ENCODE measurements at regions not wholly inside any gene's neighbourhood (a gene's known extent, or its start where the extent isn't known, plus 50 kb on each side); places are given as distances from the start of the nearest gene placed in this dataset.
A peak's percentile ranks its signal among the peaks of the same experiment; 100 is the strongest.

GRCh38 chr12:116381240-116381743 is 103.8 kb upstream of the MED13L start:
- H3K36me3 ChIP-seq (ENCODE audit: insufficient read depth, low read length) = no peaks in the 10 kb centered on the region
- H3K27ac ChIP-seq = peak overlapping the region; percentile 76
- TF ChIP-seq FOXP2 (optimal IDR thresholded peaks at IDR 0.05; ENCODE audit: control extremely low read depth, extremely low read length, insufficient read depth) = no peak
- TF ChIP-seq POLR2AphosphoS5 (IDR thresholded peaks at IDR 0.05; ENCODE audit: borderline replicate concordance, low read depth, low read length) = no peak
- TF ChIP-seq EZH2 (IDR thresholded peaks at IDR 0.05) = no peak
- no peak for DNase-seq (ENCODE audit: low read depth, low spot score)
- H3K9ac ChIP-seq (ENCODE audit: insufficient read length) = no peak overlapping the region
- H3K9me3 ChIP-seq (ENCODE audit: low read depth, low read length) = no peaks in the 10 kb centered on the region
- peak overlapping the region; percentile 61 for H3K4me3 ChIP-seq

- Histone ChIP-seq H3K27ac (peak overlapping the region; percentile 76), H3K36me3 (ENCODE audit: insufficient read depth, low read length) (no peaks in the 10 kb centered on the region), H3K4me3 (peak overlapping the region; percentile 61), H3K9ac (ENCODE audit: insufficient read length) (peak overlapping the region; percentile 65), H3K9me3 (ENCODE audit: low read depth, low read length) (no peaks in the 10 kb centered on the region)
- DNase-seq (ENCODE audit: low read depth, low spot score) = no peak
- no peak for TF ChIP-seq EZH2 (IDR thresholded peaks at IDR 0.05)
Measured at GRCh38 chr12:116381744-116382685, 104.5 kb upstream of the MED13L start.

DNA sequence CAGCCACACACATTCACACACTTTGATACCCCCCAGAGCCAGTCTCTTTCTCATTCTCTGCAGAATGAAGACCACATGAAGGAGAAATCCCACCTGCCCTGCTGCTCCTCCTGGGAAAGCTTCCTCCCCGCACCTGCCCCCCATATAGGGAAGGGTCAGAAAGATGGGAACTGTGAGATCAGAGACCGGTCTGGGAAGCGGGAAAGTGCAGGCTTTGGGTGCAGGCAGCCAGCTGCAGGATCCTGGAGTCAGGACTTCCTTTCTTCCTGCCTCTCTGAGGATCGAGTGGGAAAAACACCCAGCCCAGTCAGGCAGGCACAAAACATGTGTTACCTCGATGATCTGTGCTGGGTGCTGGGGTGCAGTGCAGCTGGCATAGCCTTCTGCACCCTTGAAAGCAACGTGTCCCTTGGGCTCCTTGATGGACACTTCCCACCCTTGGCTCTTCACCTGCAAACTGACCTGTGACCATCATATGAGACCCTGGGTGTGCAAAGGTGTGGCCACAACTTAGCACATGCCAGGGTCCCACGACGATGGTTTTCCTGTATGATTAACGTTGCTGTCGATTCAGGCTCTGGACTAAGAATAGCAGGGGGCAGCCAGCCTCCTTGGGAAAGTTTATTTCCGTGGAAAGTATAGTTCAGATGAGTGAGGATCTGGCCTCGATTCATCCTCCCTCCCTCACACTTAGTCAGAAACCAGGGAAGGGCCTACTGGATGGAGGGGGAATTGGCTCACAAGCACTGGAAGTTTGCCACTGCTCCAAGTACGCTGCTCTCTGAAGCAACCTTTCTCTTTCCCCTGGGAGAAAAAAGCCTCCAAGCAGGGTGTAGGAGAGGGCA is 105.4 kb upstream of the MED13L start:
- no peak for TF ChIP-seq EZH2 (IDR thresholded peaks at IDR 0.05)
- no peak for TF ChIP-seq FOXP2 (optimal IDR thresholded peaks at IDR 0.05; ENCODE audit: control extremely low read depth, extremely low read length, insufficient read depth)
- no peak for TF ChIP-seq POLR2AphosphoS5 (IDR thresholded peaks at IDR 0.05; ENCODE audit: borderline replicate concordance, low read depth, low read length)
- DNase-seq (ENCODE audit: low read depth, low spot score) = no peak
- no peak overlapping the region for H3K9ac ChIP-seq (ENCODE audit: insufficient read length)
- H3K27ac ChIP-seq = peak overlapping the region; percentile 76
- H3K4me3 ChIP-seq = no peak overlapping the region
- H3K36me3 ChIP-seq (ENCODE audit: insufficient read depth, low read length) = no peaks in the 10 kb centered on the region
- H3K9me3 ChIP-seq (ENCODE audit: low read depth, low read length) = no peaks in the 10 kb centered on the region

- Histone ChIP-seq H3K9me3 (ENCODE audit: low read depth, low read length) (no peaks in the 10 kb centered on the region), H3K9ac (ENCODE audit: insufficient read length) (no peak overlapping the region), H3K27ac (no peak overlapping the region), H3K36me3 (ENCODE audit: insufficient read depth, low read length) (no peaks in the 10 kb centered on the region), H3K4me3 (no peak overlapping the region)
- DNase-seq (ENCODE audit: low read depth, low spot score) = no peak
- no peak for TF ChIP-seq POLR2AphosphoS5 (IDR thresholded peaks at IDR 0.05; ENCODE audit: borderline replicate concordance, low read depth, low read length)
- no peak for TF ChIP-seq FOXP2 (optimal IDR thresholded peaks at IDR 0.05; ENCODE audit: control extremely low read depth, extremely low read length, insufficient read depth)
- TF ChIP-seq EZH2 (IDR thresholded peaks at IDR 0.05) = no peak
Measured at GRCh38 chr12:116384175-116384574, 106.7 kb upstream of the MED13L start.

DNA sequence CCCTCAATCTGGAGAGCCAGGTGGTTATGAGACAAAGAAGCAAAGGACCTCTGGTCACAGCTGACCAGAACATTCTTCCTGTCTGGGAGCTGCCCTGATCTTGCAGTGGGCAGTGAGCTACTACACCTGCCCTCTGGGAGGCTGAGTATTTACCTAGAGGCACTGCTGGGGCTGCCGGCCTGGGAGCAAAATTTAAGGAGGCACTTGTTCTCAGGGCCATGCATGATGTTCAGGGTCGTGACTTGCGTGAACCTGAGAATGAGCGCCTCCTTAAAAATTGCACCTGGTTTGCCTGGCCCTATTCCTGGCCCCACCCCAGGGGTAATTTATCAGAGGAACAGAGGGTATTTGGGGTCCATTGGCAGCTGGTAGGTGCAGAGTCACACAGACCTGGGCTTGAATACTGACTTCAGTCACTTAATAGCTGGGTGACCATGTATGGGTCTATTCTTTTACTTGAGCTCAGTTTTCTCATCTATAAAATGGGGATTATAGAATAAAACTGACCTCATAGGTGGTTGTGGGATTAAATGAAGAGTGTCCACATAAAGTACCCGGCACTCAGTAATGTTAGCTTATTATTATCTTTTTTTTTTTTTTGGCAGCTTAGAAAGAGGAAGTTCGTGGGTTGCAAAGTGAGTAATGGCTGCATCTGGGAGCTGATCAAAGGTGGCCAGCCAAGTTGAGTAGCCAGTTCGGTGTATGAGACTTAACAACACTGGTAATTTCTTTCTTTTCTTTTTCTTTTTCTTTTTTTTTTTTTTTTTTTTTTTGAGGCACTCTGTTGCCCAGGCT is 107.4 kb upstream of the MED13L start:
- DNase-seq (ENCODE audit: low read depth, low spot score) = no peak

GRCh38 chr12:116385486-116386217 is 108.2 kb upstream of the MED13L start:
- no peak for TF ChIP-seq FOXP2 (optimal IDR thresholded peaks at IDR 0.05; ENCODE audit: control extremely low read depth, extremely low read length, insufficient read depth)
- no peak for TF ChIP-seq POLR2AphosphoS5 (IDR thresholded peaks at IDR 0.05; ENCODE audit: borderline replicate concordance, low read depth, low read length)
- no peak for TF ChIP-seq EZH2 (IDR thresholded peaks at IDR 0.05)
- no peak overlapping the region for H3K27ac ChIP-seq
- no peak for DNase-seq (ENCODE audit: low read depth, low spot score)
- H3K9ac ChIP-seq (ENCODE audit: insufficient read length) = no peak overlapping the region
- H3K9me3 ChIP-seq (ENCODE audit: low read depth, low read length) = no peaks in the 10 kb centered on the region
- H3K4me3 ChIP-seq = no peak overlapping the region
- H3K36me3 ChIP-seq (ENCODE audit: insufficient read depth, low read length) = no peaks in the 10 kb centered on the region

More for the DNA sequence above, 107.4 kb upstream of the MED13L start:
- Histone ChIP-seq H3K36me3 (ENCODE audit: insufficient read depth, low read length) (no peaks in the 10 kb centered on the region), H3K9ac (ENCODE audit: insufficient read length) (no peak overlapping the region), H3K4me3 (no peak overlapping the region), H3K9me3 (ENCODE audit: low read depth, low read length) (no peaks in the 10 kb centered on the region), H3K27ac (no peak overlapping the region)
- TF ChIP-seq EZH2 (IDR thresholded peaks at IDR 0.05) = no peak
- no peak for TF ChIP-seq POLR2AphosphoS5 (IDR thresholded peaks at IDR 0.05; ENCODE audit: borderline replicate concordance, low read depth, low read length)
- TF ChIP-seq FOXP2 (optimal IDR thresholded peaks at IDR 0.05; ENCODE audit: control extremely low read depth, extremely low read length, insufficient read depth) = no peak

DNA sequence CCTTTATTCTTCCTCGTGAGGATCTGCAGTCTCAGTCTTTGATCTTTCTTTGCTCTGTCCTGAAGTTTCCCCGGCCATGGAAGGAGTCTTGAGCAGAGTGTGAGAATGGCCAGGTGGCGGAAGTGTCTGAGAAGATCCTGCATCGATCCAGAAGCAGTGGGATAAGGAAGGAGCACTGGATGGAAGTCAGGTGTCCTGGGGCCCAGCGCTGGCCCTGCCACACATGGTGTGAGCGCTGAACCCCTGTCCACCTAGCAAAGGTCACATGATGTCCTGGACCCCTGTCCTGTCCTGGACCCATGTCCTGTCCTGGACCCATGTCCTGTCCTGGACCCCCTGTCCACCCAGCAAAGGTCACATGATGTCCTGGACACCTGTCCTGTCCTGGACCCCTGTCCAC is 111.8 kb upstream of the MED13L start:
- no peak for TF ChIP-seq FOXP2 (optimal IDR thresholded peaks at IDR 0.05; ENCODE audit: control extremely low read depth, extremely low read length, insufficient read depth)
- no peak for TF ChIP-seq EZH2 (IDR thresholded peaks at IDR 0.05)
- no peak for TF ChIP-seq POLR2AphosphoS5 (IDR thresholded peaks at IDR 0.05; ENCODE audit: borderline replicate concordance, low read depth, low read length)
- H3K9ac ChIP-seq (ENCODE audit: insufficient read length) = no peak overlapping the region

More for the DNA sequence above, 111.8 kb upstream of the MED13L start:
- DNase-seq (ENCODE audit: low read depth, low spot score) = no peak
- Histone ChIP-seq H3K4me3 (no peak overlapping the region), H3K36me3 (ENCODE audit: insufficient read depth, low read length) (no peaks in the 10 kb centered on the region), H3K27ac (no peak overlapping the region), H3K9me3 (ENCODE audit: low read depth, low read length) (no peaks in the 10 kb centered on the region)

Data from SK-N-MC (cell line).